G401.6 (cell line): ENCODE measurements at regions not wholly inside any gene's neighbourhood (a gene's known extent, or its start where the extent isn't known, plus 50 kb on each side); places are given as distances from the start of the nearest gene placed in this dataset.
"Not testable (repeated sequence)": the region's sequence is repeated elsewhere in the genome, so short reads cannot be mapped to it uniquely, and the experiment has no call there.

Source experiments
- FAIRE-seq: peaks from 2 replicates; lab custom pipeline; 2012; peaks lifted over from hg19 to GRCh38; lab: Jason Lieb, UNC

- no peak for FAIRE-seq
These were observed 142.2 kb downstream of the MZT1 start for GRCh38 chr13:72585254-72585653.

GRCh38 chr13:72571191-72571590 is 156.2 kb downstream of the MZT1 start:
- no peak for FAIRE-seq

DNA sequence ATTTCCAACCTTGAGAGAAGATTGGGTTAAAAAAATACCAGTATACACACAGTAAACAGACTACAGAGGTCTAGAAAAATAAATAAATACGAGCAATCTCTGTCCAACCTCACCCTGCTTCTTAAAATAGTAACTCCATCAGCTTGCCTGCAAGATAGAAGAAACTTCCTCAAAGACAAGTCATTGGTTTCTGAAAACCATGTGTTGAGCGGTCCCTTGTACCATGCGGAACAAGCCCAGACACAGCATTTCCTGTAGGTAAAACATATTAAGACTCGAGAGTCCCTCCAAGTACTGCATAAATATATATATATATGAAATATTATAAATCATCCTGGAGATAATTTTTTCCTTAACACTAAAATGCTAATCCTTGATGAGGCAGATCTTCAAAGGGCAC is 157.4 kb downstream of the MZT1 start:
- FAIRE-seq = no peak

- no peak for FAIRE-seq
These were observed 159.9 kb downstream of the MZT1 start for GRCh38 chr13:72567566-72567965.

GRCh38 chr13:72566526-72566925 is 160.9 kb downstream of the MZT1 start:
- no peak for FAIRE-seq

DNA sequence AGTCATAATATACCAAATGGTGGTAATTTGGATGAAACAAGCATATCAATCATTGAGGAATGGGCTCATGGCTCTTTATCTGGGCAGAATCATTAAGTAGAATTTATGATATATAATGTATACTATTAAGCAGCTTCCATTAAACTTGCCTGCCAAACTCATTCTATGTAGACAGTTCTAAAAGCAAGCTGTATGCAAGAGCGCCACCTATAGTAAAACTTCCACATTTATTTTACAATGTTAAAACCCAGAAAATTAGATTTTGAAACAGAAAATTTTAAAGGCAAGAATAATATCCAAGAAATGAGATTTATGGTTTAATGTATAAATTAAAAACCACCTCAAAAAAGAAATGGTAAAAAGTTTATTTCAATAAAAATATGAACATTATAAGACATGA is 161.5 kb downstream of the MZT1 start:
- FAIRE-seq = peak; percentile 95

- no peak for FAIRE-seq
These were observed 164.7 kb downstream of the MZT1 start for GRCh38 chr13:72562686-72563085.

GRCh38 chr13:72561791-72562190 is 165.6 kb downstream of the MZT1 start:
- FAIRE-seq = no peak

DNA sequence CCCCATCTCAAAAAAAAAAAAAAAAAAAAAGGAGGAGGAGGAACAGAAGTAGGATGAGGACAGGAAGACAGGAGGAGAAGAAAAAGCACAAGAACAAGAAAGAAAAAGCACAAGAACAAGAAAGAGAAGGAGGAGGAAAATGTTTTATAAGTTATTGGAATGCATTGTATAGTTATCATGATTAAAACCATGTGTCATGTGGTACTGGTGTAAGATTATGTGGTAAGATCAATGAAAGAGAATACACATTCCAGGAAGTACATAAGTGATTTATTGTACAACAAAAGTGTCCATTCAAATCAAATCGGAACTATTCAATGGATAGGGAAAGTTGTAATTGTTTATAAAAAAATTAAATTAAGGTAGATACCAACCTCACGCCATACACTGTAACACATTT is 167.7 kb downstream of the MZT1 start:
- no peak for FAIRE-seq

DNA sequence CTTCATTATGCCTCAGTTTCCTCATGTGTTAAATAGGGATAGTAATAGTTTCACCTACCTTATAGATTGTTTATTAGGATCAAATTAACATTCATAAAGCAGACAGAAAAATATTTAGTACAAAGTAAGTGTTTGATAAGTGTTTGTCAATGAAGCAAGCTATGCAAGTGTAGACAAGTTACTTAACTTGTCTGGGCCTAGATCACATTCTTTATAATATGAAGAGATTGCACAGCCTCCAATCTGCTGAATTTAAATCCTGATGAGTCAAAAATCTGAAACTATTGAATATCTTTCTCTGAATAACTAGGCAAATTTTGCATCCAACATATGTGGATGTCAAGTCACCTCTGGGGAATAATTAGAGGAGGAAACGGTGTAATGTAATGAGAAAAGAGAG is 170.5 kb downstream of the MZT1 start:
- no peak for FAIRE-seq

- FAIRE-seq = no peak
These were observed 171.8 kb downstream of the MZT1 start for GRCh38 chr13:72555601-72556000.

- FAIRE-seq = no peak
These were observed 174.7 kb downstream of the MZT1 start for GRCh38 chr13:72552731-72553130.

- not testable (repeated sequence) for FAIRE-seq
These were observed 181.5 kb downstream of the MZT1 start for GRCh38 chr13:72545895-72546294.

DNA sequence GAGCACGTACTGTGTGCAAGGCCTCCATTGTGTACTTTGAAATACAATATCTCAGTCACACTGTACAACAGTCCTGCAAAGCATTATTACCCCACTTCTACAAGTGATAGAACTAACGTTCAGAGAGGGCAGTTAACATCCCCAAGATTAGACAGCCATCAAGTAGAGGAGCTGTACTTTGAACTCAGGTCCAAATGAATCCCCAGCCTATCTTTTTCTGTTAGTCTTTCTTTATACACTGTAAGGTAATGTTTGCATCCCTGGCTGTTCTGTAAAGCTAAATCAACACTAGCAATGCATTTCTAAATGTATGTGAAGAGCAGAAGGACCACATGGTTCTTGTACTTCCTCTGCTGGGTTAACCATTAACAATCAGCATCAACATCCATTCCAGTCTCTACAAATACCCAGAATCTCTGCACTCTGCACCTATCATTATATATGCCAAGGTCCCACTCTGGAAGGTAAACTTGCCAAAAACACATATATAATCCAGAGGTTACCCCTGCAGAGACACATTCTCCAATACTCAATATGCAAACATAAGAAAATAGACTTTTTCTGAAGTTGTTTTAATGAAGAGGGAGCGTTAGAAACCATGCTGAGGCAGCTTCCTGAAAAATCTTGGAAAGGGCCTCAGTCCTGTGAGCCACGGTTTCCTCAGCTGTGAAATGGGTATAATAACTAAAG is 182.3 kb downstream of the MZT1 start:
- no peak for FAIRE-seq

DNA sequence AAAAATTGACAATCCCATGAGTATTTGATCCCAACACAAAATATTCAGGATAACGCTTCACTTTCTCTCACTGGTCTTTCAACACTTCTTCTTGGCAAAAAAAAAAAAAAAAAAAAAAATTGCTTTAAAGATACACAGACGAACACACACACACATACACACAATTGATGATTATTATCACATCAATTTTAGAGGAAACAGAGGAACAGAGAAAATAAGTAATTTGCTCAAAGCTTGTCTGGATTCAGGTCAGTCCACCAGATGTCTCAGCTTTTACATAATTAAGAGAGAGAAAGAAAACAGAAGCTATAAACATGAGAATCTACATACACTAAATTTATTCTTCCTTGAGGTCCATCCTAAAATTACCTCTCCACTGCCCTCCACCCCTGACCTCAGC is 183.4 kb downstream of the MZT1 start:
- FAIRE-seq = no peak

- FAIRE-seq = no peak
These were observed 185.2 kb downstream of the MZT1 start for GRCh38 chr13:72542241-72542640.

DNA sequence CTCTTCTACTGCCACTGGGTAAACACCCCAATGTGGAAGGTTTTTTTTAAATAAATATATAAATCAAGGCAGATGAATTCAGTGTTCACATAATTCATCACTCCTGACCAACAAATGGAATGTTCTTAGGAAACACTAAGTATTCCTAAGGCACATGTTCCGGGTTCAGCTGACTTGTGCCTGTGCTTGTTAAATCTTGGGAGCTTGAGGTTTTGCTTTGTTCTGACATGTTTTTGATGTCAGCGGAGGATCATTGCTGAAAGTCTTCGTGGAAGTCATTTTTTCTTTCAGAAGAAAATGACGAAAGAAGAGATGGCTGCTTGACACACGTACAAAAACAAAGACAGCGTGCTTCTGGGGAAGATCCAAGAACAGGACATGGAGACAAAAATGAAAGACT is 185.8 kb downstream of the MZT1 start:
- no peak for FAIRE-seq

GRCh38 chr13:72540881-72541280 is 186.5 kb downstream of the MZT1 start:
- no peak for FAIRE-seq

DNA sequence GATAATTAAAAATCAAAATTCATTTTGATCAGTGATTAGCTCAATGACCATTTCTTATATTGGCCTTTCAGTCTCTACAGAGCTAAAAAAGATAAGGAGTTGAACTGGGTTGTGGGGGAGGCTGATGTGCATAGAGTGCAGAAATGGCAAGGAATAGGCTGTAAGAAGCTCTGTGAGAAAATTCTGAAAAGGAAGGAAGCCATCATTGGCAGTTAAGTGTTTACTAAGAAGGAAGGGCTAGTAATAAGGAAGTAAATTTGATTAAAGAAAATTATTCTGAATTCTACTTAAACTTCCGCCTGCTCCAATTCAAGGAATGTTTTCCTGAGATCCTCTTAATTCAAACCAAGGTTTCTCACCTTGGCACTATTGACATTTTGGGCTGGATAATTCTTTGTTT is 187.5 kb downstream of the MZT1 start:
- no peak for FAIRE-seq

DNA sequence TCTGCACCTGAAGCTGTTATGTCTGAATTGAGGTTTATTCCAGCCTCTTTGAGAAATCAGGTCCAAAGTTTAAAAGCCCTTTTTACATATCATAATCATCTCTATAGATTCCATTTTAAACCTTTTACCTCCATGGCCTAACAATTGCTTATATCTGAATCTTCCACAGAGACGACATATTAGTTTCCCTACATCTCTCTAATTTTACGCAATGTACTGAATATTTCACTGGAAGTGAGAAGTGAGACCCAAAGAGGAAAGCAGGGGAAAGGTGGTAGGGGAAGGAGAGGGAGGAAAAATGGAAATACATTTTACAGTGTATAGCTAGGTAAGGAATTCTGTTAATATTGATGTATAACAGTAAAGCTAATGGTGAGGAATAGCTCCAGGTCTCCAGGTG is 189.6 kb downstream of the MZT1 start:
- FAIRE-seq = no peak

DNA sequence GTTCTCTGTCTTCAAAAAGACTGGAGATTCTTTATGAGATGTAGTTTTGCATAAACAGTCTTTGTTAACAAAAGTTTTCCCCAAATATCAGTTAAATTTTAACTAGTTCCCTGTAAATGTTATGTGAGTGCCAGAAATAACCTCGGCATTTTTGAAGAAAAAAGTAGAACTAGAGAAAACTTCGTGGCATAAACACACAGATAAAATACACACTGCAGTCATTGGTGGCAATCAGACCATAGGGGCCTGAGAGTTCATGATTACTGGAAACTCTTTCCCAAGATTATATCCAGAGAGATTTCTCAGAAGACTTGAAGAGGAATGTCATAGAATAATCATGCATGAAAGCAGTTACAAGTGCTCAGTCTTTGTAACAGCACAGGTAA is 190.0 kb downstream of the MZT1 start:
- FAIRE-seq = no peak

- FAIRE-seq = no peak
These were observed 190.6 kb downstream of the MZT1 start for GRCh38 chr13:72536714-72537394.

- FAIRE-seq = no peak
These were observed 192.3 kb downstream of the MZT1 start for GRCh38 chr13:72534951-72535640.

- FAIRE-seq = no peak
These were observed 197.0 kb downstream of the MZT1 start for GRCh38 chr13:72530471-72530870.
